Right ventricle myocardium inferior (tissue), 1 donor: ENCODE measurements at regions not wholly inside any gene's neighbourhood (a gene's known extent, or its start where the extent isn't known, plus 50 kb on each side); places are given as distances from the start of the nearest gene placed in this dataset.
"Not testable (repeated sequence)": the region's sequence is repeated elsewhere in the genome, so short reads cannot be mapped to it uniquely, and the experiment has no call there.

Experiments
- ATAC-seq: fragments of 200-7000 bp; cut with Tn5 transposase; one replicate; pipeline ENCODE4 v1.9.1; 2020; ENCODE audit warnings: mild to moderate bottlenecking, moderate library complexity
- DNase-seq: peaks from one replicate; pipeline ENCODE4 v3.0.0; 2021; ENCODE audit errors: missing footprints
- intact Hi-C: fragments of 100-400 bp; cut with DNase I; formaldehyde crosslinking; loops from one replicate; pipeline ENCODE4 v1.11.0; 2022
- donor health status: DM: no; HTN: yes; CAD: no; lungs with severe emphysema.

DNA sequence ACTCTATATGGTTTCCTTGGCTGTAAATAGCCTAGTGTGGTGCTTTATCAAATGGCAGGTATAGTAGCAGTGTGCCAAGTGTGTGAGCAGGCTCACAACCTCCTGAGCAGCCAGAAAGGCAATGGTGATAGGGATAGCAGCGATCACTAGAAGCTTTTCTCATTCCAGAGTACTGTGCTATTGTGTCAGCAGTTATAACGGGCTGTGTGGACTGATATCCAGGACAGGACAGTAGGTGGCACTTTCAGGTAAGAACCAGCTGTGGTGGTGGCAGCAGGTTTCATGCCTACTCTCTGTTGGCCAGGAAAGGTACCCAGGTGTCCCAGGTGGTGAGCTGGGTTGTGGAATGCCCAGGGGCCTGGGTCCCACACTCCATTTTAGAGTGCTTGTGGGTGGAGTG is 448.8 kb upstream of the BTBD3 start:
- no peak for ATAC-seq
- intact Hi-C loops: no loop called here
- no peak for DNase-seq

DNA sequence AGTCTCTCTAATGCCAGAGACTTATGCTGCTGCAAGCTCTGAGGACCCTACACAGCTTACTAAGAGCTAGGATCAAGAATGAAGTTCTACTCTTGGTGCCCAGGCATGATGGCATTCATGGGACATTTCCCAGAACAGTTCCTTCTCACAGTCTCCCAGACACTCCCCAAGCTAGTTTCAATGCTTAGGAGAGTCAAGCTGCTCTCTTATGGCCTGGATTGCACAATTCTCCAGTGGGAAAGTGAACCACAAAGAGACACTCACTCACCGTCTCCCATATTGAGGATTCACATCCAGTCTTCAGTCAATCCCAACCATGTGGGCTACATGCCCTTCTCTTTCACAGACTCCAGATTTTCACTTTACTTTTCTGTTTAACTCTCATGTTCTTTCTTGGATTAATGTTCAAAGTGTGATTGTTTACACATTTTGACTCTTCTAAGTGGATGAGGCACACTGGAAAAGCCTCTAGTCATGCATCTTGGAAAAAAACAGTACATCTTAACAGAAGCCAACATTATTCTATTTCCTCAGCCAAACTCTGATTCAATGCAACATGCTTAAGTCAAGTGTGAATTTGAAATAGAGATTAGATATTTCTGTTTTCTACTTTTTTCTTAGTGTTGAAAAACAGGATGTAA is 447.8 kb upstream of the BTBD3 start:
- intact Hi-C loops: no loop called here
- ATAC-seq (peak; percentile 52), DNase-seq (no peak)

DNA sequence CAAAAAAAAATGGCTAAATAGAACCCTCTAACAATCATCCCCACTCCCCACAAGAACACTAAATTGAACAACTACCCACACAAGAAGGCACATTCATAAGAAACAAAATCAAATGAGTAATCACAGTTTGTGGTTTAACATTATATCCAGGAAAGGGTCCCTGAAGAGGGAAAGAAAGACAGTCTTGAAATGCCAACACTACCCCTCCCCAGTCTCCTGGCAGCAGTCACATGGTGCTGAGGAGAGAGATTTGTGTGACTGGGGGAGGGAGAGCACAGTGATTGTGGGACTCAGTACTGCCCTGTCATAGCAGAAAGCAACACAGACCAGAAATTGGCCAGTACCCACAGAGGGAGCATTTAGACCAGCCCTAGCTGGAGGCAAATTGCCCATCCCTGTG is 443.7 kb upstream of the BTBD3 start:
- DNase-seq: no peak
- intact Hi-C loops: no loop called here
- no peak for ATAC-seq

DNA sequence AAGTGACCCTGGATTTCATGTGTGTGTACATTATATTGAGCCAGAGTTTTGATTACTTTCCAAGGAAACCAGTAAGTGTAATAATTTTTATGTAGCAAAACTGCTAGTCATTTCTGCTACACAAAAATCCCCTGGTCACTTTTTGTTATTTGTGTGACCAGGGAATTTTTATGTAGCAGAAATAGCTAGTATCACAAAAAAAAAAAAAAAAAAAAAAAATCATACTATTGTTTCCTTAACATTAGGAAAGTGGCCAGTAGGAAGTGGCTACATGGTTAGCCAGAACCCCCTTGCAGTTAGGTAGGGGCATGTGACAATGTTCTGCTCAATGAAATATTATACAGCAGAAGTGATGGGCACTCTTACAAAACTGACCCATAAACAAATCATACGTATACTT is 434.0 kb upstream of the BTBD3 start:
- intact Hi-C loops: no loop called here
- no peak for ATAC-seq
- no peak for DNase-seq

DNA sequence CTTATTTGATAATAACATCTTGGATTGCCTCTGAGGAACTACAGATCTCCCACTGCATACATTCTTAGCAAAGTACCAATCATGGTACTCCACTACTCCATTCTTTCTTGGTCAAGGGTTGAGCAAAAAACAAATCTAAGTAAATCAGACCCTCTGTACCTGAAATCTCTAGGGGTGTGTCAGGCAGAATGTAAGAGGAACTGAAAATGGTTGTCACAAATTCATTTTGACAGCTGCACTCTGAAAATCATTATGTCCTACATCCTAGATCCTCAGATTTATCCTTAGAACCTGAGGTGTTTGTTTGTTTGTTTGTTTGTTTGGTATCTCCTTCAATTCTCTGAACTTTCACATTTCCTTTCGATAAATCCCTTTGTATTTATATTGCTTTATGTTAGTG is 433.2 kb upstream of the BTBD3 start:
- ATAC-seq (no peak), DNase-seq (no peak)
- intact Hi-C loops: no loop called here

DNA sequence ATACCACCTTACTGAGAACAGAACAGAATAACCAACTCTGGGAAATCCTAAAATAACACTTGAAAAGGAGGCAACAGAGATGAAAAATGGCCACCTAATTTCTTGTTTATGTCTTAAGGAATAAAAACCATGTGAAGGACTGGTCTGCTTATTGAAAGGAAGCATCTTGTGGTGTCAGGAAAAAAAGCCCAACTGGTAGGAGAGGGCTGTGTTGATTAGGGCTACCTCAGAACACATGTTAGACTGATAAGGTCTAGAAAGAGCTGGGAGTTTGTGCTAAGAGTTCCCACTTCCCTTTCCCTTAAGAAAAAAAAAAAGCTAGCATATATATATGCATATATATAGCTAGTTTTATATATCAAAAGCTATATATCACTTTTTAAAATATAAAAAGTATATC is 425.3 kb upstream of the BTBD3 start:
- no peak for DNase-seq
- intact Hi-C loops: no loop called here
- ATAC-seq: no peak

DNA sequence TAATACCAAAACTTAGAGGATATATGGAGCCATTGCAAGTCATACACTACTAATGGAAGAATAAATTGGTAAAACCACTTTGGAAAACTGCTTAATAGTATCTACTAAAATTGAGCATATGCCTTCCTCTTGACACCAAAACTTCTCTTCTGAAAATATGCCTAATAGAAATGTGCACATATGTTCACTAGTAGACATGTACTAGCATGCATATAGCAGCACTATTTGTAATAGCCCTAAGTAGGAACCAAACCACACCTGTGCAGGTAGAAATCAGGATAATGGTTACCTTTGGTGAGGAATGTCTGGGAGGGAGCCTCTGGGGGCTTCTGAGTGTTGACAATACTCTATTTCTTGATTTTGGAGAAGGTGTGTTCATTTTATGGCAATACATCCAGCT is 424.8 kb upstream of the BTBD3 start:
- intact Hi-C loops: no loop called here
- DNase-seq (no peak), ATAC-seq (no peak)

GRCh38 chr20:11496380-11496779 is 421.3 kb upstream of the BTBD3 start:
- no peak for ATAC-seq
- DNase-seq: no peak
- intact Hi-C loops: no loop called here

GRCh38 chr20:11497545-11497944 is 420.1 kb upstream of the BTBD3 start:
- ATAC-seq (no peak), DNase-seq (no peak)
- intact Hi-C loops: no loop called here

- no peak for ATAC-seq
- intact Hi-C loops: no loop called here
- no peak for DNase-seq
Measured at GRCh38 chr20:11499101-11499634, 418.5 kb upstream of the BTBD3 start.

GRCh38 chr20:11502061-11502460 is 415.6 kb upstream of the BTBD3 start:
- DNase-seq (no peak), ATAC-seq (no peak)
- intact Hi-C loops: no loop called here

DNA sequence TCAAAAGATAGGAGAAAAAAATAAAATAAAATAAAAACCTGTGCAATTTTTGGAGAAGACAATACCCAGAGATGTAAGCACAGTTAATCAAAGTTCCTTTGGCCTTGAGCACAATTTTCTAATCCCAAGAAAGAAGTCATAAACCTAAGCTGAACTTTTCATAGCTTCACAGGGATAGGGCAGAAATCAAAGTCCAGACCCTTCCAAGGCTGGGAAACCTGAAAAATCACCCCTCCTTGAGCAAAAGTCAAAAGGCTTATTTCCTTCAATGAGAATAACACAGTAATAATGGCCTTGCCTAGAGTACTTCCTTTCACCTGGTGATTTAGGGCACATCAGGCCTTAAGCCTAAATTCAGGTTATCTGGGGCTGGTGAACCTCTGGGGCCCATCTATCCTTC is 415.0 kb upstream of the BTBD3 start:
- intact Hi-C loops: no loop called here
- ATAC-seq (no peak), DNase-seq (no peak)

DNA sequence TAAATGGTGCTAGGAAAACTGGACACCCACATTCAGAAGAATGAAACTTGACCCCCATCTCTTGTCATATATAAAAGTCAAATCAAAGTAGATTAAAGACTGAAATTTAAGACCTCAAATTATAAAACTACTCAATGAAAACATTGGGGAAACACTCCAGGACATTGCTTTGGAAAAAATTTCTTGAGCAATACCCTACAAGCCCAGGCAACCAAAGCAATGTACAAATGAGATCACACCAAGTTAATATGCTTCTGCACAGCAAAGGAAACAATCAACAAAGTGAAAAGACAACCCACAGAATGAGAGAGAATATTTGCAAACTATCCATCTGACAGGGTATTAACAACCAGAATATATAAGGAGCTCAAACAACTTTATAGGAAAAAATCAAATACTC is 407.9 kb upstream of the BTBD3 start:
- DNase-seq (no peak), ATAC-seq (no peak)
- intact Hi-C loops: no loop called here

DNA sequence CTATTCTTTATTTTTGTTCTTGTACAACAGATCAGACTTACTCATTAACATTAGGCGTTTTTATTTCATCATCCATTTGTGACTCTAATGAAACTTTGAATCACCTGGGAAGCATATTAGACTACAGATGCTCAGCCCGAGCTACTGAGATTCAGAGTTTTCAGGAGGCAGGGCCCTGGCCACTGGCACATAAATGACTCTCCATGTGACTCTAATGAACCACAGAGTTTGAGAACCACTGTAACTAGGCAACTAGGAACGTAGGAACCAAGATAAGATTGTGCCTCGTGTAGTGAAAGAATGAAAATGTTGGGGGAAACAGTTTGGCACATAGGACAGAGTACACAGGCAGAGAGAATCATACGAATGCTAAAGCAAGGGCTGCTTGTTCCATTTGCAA is 405.9 kb upstream of the BTBD3 start:
- ATAC-seq (no peak), DNase-seq (no peak)
- intact Hi-C loops: no loop called here

GRCh38 chr20:11513241-11513745 is 404.4 kb upstream of the BTBD3 start:
- ATAC-seq, intact Hi-C loops, DNase-seq: not testable (repeated sequence)

GRCh38 chr20:11516448-11516847 is 401.2 kb upstream of the BTBD3 start:
- ATAC-seq (no peak), DNase-seq (no peak)
- intact Hi-C loops: no loop called here

DNA sequence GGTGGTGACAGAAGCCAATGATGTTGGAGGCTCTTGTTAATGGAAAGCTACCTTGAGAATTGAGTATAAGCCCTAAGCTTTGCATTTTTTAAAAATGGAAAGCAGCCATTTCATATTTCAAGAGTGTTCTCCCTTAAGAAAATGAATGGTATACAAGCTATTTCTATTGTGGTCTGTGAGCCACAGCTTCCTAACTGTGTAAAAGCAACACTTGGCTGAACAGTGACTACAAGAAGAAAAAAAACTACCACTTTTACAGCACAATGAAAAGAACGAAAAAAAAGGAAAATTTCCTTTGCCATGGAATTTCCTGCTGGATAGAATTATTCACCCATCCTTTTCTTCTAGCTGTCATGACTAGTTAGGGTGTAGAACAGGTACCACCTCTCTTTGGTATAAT is 397.1 kb upstream of the BTBD3 start:
- intact Hi-C loops: no loop called here
- ATAC-seq (no peak), DNase-seq (no peak)

- ATAC-seq: no peak
- intact Hi-C loops: no loop called here
- DNase-seq: no peak
Measured at GRCh38 chr20:11521476-11522365, 396.0 kb upstream of the BTBD3 start.

DNA sequence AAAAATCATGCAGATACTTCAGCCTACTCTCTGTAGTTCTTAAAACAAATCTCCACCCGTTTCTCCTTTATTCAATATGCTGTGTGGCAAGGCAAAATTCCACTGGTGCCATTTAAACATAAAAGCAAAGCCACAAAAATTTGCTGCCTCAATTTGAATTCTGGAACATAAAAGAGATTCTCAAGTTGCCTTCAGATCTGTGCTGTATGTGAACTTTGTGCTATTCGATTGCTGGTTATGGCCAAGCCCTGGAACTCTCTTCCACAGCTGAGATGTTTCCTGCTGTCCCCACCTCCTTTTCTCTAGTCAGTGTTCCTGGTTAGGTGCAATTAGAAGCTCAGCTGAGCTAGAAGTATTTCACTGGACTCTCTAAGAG is 395.3 kb upstream of the BTBD3 start:
- DNase-seq: no peak
- no peak for ATAC-seq
- intact Hi-C loops: no loop called here

GRCh38 chr20:11529047-11529446 is 388.6 kb upstream of the BTBD3 start:
- no peak for ATAC-seq
- intact Hi-C loops: no loop called here

More at GRCh38 chr20:11529047-11529446, 388.6 kb upstream of the BTBD3 start:
- no peak for DNase-seq
